ENCODE measurements at regions not wholly inside any gene's neighbourhood (a gene's known extent, or its start where the extent isn't known, plus 50 kb on each side); places are given as distances from the start of the nearest gene placed in this dataset.

DNA sequence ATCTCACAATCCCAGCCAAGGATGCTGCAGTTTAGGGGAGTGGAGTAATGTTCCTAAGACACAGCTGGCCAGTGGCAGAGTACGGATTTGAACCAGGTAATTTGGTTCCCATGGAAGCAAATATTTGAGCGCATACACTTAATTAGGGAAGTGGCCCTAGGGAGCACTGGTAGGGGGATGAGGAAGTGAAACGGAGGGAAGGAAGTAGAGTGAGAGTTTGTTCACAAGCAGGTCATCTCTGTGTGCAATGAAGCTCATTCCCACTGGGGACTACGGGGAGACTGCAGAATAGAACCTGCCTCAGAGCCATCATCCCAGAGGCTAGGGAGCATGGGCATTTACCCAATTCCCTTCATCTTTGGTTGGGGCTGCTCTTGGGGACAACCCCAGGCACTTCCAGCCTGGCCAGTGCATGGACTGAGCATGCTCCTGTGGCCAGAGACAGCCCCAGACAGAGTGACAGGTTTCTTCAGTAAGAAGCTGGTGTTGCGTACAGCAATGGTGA is 317.2 kb upstream of the PROK2 start (continued):
- no peak for TF ChIP-seq RBBP5 (IDR thresholded peaks at IDR 0.05; ENCODE audit: borderline replicate concordance, low read depth, low read length)
- no peak for TF ChIP-seq BRCA1 (IDR thresholded peaks at IDR 0.05; ENCODE audit: low read depth, low read length)

All from H1 (cell line).